ENCODE measurements at regions not wholly inside any gene's neighbourhood (a gene's known extent, or its start where the extent isn't known, plus 50 kb on each side); places are given as distances from the start of the nearest gene placed in this dataset.

GRCh38 chr2:6782517-6783237 is 83.0 kb downstream of the CMPK2 start:
- H3K27me3 ChIP-seq (ENCODE audit: control insufficient read depth in 2 of 2, insufficient read depth in 1 of 2, low read length in 1 of 2): no peaks in the 10 kb centered on the region
- 92% methylated on average over 16 of the region's 16 CpGs for WGBS
- DNase-seq (ENCODE audit: low read depth in 6 of 9, low spot score in 9 of 9): no peak
- peaks cover 2 to 7% of the 10 kb centered on the region in 2 donors for H3K4me1 ChIP-seq (ENCODE audit: control insufficient read depth in 2 of 2, insufficient read depth in 2 of 2, low read length in 2 of 2)
- H3K9me3 ChIP-seq (ENCODE audit: control insufficient read depth in 2 of 2, insufficient read depth in 1 of 2, low read length in 1 of 2): no peaks in the 10 kb centered on the region
- H3K27ac ChIP-seq (ENCODE audit: low read depth in 1 of 2, low read length in 1 of 2): no peak overlapping the region
- no peak overlapping the region for H3K4me3 ChIP-seq (ENCODE audit: low read length in 2 of 2)
- H3K36me3 ChIP-seq (ENCODE audit: control insufficient read depth in 2 of 2, insufficient read depth in 2 of 2, low read length in 1 of 2): no peaks in the 10 kb centered on the region

- WGBS: 94% methylated on average over 6 of the region's 6 CpGs
Measured at GRCh38 chr2:6783238-6783614, 82.5 kb downstream of the CMPK2 start.

GRCh38 chr2:6784291-6784690 is 81.4 kb downstream of the CMPK2 start:
- H3K27ac ChIP-seq (ENCODE audit: low read depth in 1 of 2, low read length in 1 of 2): no peak overlapping the region
- H3K27me3 ChIP-seq (ENCODE audit: control insufficient read depth in 2 of 2, insufficient read depth in 1 of 2, low read length in 1 of 2): no peaks in the 10 kb centered on the region
- H3K36me3 ChIP-seq (ENCODE audit: control insufficient read depth in 2 of 2, insufficient read depth in 2 of 2, low read length in 1 of 2): no peaks in the 10 kb centered on the region
- peaks cover 2 to 7% of the 10 kb centered on the region in 2 donors for H3K4me1 ChIP-seq (ENCODE audit: control insufficient read depth in 2 of 2, insufficient read depth in 2 of 2, low read length in 2 of 2)
- 96% methylated on average over 2 of the region's 2 CpGs for WGBS
- H3K9me3 ChIP-seq (ENCODE audit: control insufficient read depth in 2 of 2, insufficient read depth in 1 of 2, low read length in 1 of 2): no peaks in the 10 kb centered on the region
- no peak overlapping the region for H3K4me3 ChIP-seq (ENCODE audit: low read length in 2 of 2)
- DNase-seq (ENCODE audit: low read depth in 6 of 9, low spot score in 9 of 9): no peak

More at GRCh38 chr2:6783238-6783614, 82.5 kb downstream of the CMPK2 start:
- Histone ChIP-seq H3K36me3 (ENCODE audit: control insufficient read depth in 2 of 2, insufficient read depth in 2 of 2, low read length in 1 of 2) (no peaks in the 10 kb centered on the region), H3K4me1 (ENCODE audit: control insufficient read depth in 2 of 2, insufficient read depth in 2 of 2, low read length in 2 of 2) (peaks cover 2 to 7% of the 10 kb centered on the region in 2 donors), H3K27me3 (ENCODE audit: control insufficient read depth in 2 of 2, insufficient read depth in 1 of 2, low read length in 1 of 2) (no peaks in the 10 kb centered on the region), H3K9me3 (ENCODE audit: control insufficient read depth in 2 of 2, insufficient read depth in 1 of 2, low read length in 1 of 2) (no peaks in the 10 kb centered on the region), H3K27ac (ENCODE audit: low read depth in 1 of 2, low read length in 1 of 2) (no peak overlapping the region), H3K4me3 (ENCODE audit: low read length in 2 of 2) (no peak overlapping the region)
- DNase-seq (ENCODE audit: low read depth in 6 of 9, low spot score in 9 of 9): no peak

- no peak for DNase-seq (ENCODE audit: low read depth in 6 of 9, low spot score in 9 of 9)
- no peak overlapping the region for H3K4me3 ChIP-seq (ENCODE audit: low read length in 2 of 2)
- 81% methylated on average over 4 of the region's 4 CpGs for WGBS
- no peak overlapping the region for H3K27ac ChIP-seq (ENCODE audit: low read depth in 1 of 2, low read length in 1 of 2)
- no peaks in the 10 kb centered on the region for H3K9me3 ChIP-seq (ENCODE audit: control insufficient read depth in 2 of 2, insufficient read depth in 1 of 2, low read length in 1 of 2)
- no peaks in the 10 kb centered on the region for H3K36me3 ChIP-seq (ENCODE audit: control insufficient read depth in 2 of 2, insufficient read depth in 2 of 2, low read length in 1 of 2)
- H3K27me3 ChIP-seq (ENCODE audit: control insufficient read depth in 2 of 2, insufficient read depth in 1 of 2, low read length in 1 of 2): no peaks in the 10 kb centered on the region
- peaks cover 2 to 7% of the 10 kb centered on the region in 2 donors for H3K4me1 ChIP-seq (ENCODE audit: control insufficient read depth in 2 of 2, insufficient read depth in 2 of 2, low read length in 2 of 2)
Measured at GRCh38 chr2:6785493-6785892, 80.2 kb downstream of the CMPK2 start.

GRCh38 chr2:6787376-6787775 is 78.3 kb downstream of the CMPK2 start:
- no peaks in the 10 kb centered on the region for H3K27me3 ChIP-seq (ENCODE audit: control insufficient read depth in 2 of 2, insufficient read depth in 1 of 2, low read length in 1 of 2)
- no peak for DNase-seq (ENCODE audit: low read depth in 6 of 9, low spot score in 9 of 9)
- no peaks in the 10 kb centered on the region for H3K4me1 ChIP-seq (ENCODE audit: control insufficient read depth in 2 of 2, insufficient read depth in 2 of 2, low read length in 2 of 2)
- H3K36me3 ChIP-seq (ENCODE audit: control insufficient read depth in 2 of 2, insufficient read depth in 2 of 2, low read length in 1 of 2): no peaks in the 10 kb centered on the region
- 97% methylated on average over 1 of the region's 1 CpG for WGBS
- no peak overlapping the region for H3K27ac ChIP-seq (ENCODE audit: low read depth in 1 of 2, low read length in 1 of 2)
- H3K9me3 ChIP-seq (ENCODE audit: control insufficient read depth in 2 of 2, insufficient read depth in 1 of 2, low read length in 1 of 2): no peaks in the 10 kb centered on the region
- no peak overlapping the region for H3K4me3 ChIP-seq (ENCODE audit: low read length in 2 of 2)

- Histone ChIP-seq H3K4me3 (ENCODE audit: low read length in 2 of 2) (no peak overlapping the region), H3K27me3 (ENCODE audit: control insufficient read depth in 2 of 2, insufficient read depth in 1 of 2, low read length in 1 of 2) (no peaks in the 10 kb centered on the region), H3K36me3 (ENCODE audit: control insufficient read depth in 2 of 2, insufficient read depth in 2 of 2, low read length in 1 of 2) (no peaks in the 10 kb centered on the region), H3K4me1 (ENCODE audit: control insufficient read depth in 2 of 2, insufficient read depth in 2 of 2, low read length in 2 of 2) (no peaks in the 10 kb centered on the region), H3K9me3 (ENCODE audit: control insufficient read depth in 2 of 2, insufficient read depth in 1 of 2, low read length in 1 of 2) (no peaks in the 10 kb centered on the region), H3K27ac (ENCODE audit: low read depth in 1 of 2, low read length in 1 of 2) (no peak overlapping the region)
- 86% methylated on average over 2 of the region's 2 CpGs for WGBS
- DNase-seq (ENCODE audit: low read depth in 6 of 9, low spot score in 9 of 9): no peak
Measured at GRCh38 chr2:6788614-6789013, 77.1 kb downstream of the CMPK2 start.

- 94% methylated on average over 6 of the region's 6 CpGs for WGBS
- no peak for DNase-seq (ENCODE audit: low read depth in 6 of 9, low spot score in 9 of 9)
- H3K27me3 ChIP-seq (ENCODE audit: control insufficient read depth in 2 of 2, insufficient read depth in 1 of 2, low read length in 1 of 2): no peaks in the 10 kb centered on the region
- H3K9me3 ChIP-seq (ENCODE audit: control insufficient read depth in 2 of 2, insufficient read depth in 1 of 2, low read length in 1 of 2): no peaks in the 10 kb centered on the region
- no peaks in the 10 kb centered on the region for H3K4me1 ChIP-seq (ENCODE audit: control insufficient read depth in 2 of 2, insufficient read depth in 2 of 2, low read length in 2 of 2)
- no peak overlapping the region for H3K4me3 ChIP-seq (ENCODE audit: low read length in 2 of 2)
- no peak overlapping the region for H3K27ac ChIP-seq (ENCODE audit: low read depth in 1 of 2, low read length in 1 of 2)
- H3K36me3 ChIP-seq (ENCODE audit: control insufficient read depth in 2 of 2, insufficient read depth in 2 of 2, low read length in 1 of 2): no peaks in the 10 kb centered on the region
Measured at GRCh38 chr2:6789559-6790138, 76.1 kb downstream of the CMPK2 start.

GRCh38 chr2:6791682-6792081 is 74.0 kb downstream of the CMPK2 start:
- H3K27me3 ChIP-seq (ENCODE audit: control insufficient read depth in 2 of 2, insufficient read depth in 1 of 2, low read length in 1 of 2): no peaks in the 10 kb centered on the region
- H3K4me1 ChIP-seq (ENCODE audit: control insufficient read depth in 2 of 2, insufficient read depth in 2 of 2, low read length in 2 of 2): no peaks in the 10 kb centered on the region
- no peaks in the 10 kb centered on the region for H3K9me3 ChIP-seq (ENCODE audit: control insufficient read depth in 2 of 2, insufficient read depth in 1 of 2, low read length in 1 of 2)
- H3K36me3 ChIP-seq (ENCODE audit: control insufficient read depth in 2 of 2, insufficient read depth in 2 of 2, low read length in 1 of 2): no peaks in the 10 kb centered on the region
- no peak for DNase-seq (ENCODE audit: low read depth in 6 of 9, low spot score in 9 of 9)
- WGBS: 94% methylated on average over 4 of the region's 4 CpGs
- H3K4me3 ChIP-seq (ENCODE audit: low read length in 2 of 2): no peak overlapping the region
- H3K27ac ChIP-seq (ENCODE audit: low read depth in 1 of 2, low read length in 1 of 2): no peak overlapping the region

GRCh38 chr2:6792883-6793282 is 72.8 kb downstream of the CMPK2 start:
- no peak for DNase-seq (ENCODE audit: low read depth in 6 of 9, low spot score in 9 of 9)
- 97% methylated on average over 5 of the region's 5 CpGs for WGBS

More at GRCh38 chr2:6792883-6793282, 72.8 kb downstream of the CMPK2 start:
- Histone ChIP-seq H3K4me1 (ENCODE audit: control insufficient read depth in 2 of 2, insufficient read depth in 2 of 2, low read length in 2 of 2) (no peaks in the 10 kb centered on the region), H3K36me3 (ENCODE audit: control insufficient read depth in 2 of 2, insufficient read depth in 2 of 2, low read length in 1 of 2) (no peaks in the 10 kb centered on the region), H3K4me3 (ENCODE audit: low read length in 2 of 2) (no peak overlapping the region), H3K27me3 (ENCODE audit: control insufficient read depth in 2 of 2, insufficient read depth in 1 of 2, low read length in 1 of 2) (no peaks in the 10 kb centered on the region), H3K27ac (ENCODE audit: low read depth in 1 of 2, low read length in 1 of 2) (no peak overlapping the region), H3K9me3 (ENCODE audit: control insufficient read depth in 2 of 2, insufficient read depth in 1 of 2, low read length in 1 of 2) (no peaks in the 10 kb centered on the region)
